GM12892 (cell line): ENCODE measurements at regions not wholly inside any gene's neighbourhood (a gene's known extent, or its start where the extent isn't known, plus 50 kb on each side); places are given as distances from the start of the nearest gene placed in this dataset.

Experiments
- DNase-seq: peaks from one replicate; pipeline ENCODE4 v3.0.0; 2011; ENCODE audit not compliant: insufficient read length
- FAIRE-seq: peaks from 2 replicates; lab custom pipeline; 2011; peaks lifted over from hg19 to GRCh38; lab: Jason Lieb, UNC
- POLR2A ChIP-seq: IDR thresholded peaks from 2 replicates; pipeline ENCODE4 v1.6.1; 2011; ENCODE audit warnings: low read depth, low read length, control low read depth
- POLR2AphosphoS5 ChIP-seq: IDR thresholded peaks from 2 replicates; pipeline ENCODE4 v1.6.1; 2011; ENCODE audit warnings: low read depth, low read length, control low read depth
- TAF1 ChIP-seq: IDR thresholded peaks from 2 replicates; pipeline ENCODE4 v1.6.1; 2011; ENCODE audit warnings: low read depth, mild to moderate bottlenecking, control low read depth, low read length, borderline replicate concordance

DNA sequence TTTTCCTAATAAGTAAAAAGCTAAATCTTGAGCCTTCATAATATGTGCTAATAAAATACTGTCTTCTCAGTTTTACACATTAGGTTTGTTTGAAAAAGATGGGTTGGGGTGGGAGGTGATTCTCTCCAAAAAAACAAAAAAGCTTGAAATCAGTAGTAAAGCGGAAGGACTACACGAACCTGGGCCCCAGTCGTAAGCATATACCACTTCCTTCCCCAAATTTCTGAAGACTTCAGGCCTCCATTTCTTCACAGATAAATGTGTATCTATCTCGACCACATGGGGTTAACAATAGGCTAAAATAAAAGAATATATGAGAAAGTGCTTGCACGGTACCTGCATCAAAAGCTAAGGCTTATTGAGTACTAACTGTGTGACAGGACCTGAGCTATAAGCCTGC lies 51.6 kb upstream of the PAX2 start:
- TF ChIP-seq POLR2A (no peak), TAF1 (no peak), POLR2AphosphoS5 (no peak)
- DNase-seq (no peak), FAIRE-seq (no peak)
